Sciatic nerve (tissue), 2 donors: ENCODE measurements at regions not wholly inside any gene's neighbourhood (a gene's known extent, or its start where the extent isn't known, plus 50 kb on each side); places are given as distances from the start of the nearest gene placed in this dataset.
"Not testable (repeated sequence)": the region's sequence is repeated elsewhere in the genome, so short reads cannot be mapped to it uniquely, and the experiment has no call there.

Experiments
- ATAC-seq: fragments of 200-7000 bp; cut with Tn5 transposase; one replicate; pipeline ENCODE4 v1.9.1; 2020; ENCODE audit warnings: mild to moderate bottlenecking, moderate library complexity
- DNase-seq: peaks from one replicate; pipeline ENCODE4 v3.0.0-alpha.2; 2020; ENCODE audit warnings: low spot score
- intact Hi-C: fragments of 100-400 bp; cut with DNase I; formaldehyde crosslinking; loops from one replicate; pipeline ENCODE4 v1.14.2; 2022
- donor health status: DM: no; HTN: no; CAD: no.
- donor health status: DM: no; HTN: no; CAD: no.

DNA sequence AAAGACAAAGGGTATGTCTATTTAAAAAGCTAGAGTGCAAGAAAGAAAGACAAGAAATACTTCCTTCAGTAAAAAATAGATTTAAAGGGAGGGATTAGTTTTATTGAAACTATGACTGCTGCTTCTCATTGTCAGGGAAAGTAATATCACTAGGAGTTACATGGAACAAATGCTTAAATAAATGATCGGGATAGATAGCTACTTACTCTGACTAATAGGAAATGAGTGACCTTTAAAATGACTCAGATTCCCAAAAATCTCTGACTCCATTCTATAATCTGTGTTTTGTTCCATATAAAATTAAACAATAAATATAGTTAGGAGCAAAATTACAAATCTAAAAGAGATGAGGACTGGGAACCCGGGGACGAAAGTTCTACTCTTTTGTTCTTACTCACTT lies 669.3 kb downstream of the NR4A2 start:
- intact Hi-C loops: no loop called here
- ATAC-seq: no peak

DNA sequence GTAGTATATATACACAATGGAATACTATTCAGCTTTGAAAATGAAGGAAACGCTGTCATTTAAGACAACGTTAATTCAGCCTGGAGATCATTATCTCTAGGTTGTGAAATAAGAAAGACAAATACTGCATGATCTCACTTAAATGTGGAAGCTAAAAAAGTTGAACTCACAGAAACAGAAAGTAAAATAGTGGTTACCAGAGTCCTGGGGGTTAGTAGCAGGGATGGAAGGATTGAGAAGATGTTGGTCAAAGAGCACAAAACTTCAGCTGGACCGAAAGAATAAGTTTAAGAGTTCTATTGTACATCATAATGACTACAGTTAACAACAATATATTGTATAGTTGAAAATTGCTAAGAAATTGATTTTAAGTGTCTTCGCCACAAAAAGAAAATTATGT lies 670.3 kb downstream of the NR4A2 start:
- intact Hi-C loops: no loop called here
- ATAC-seq: no peak

More for the DNA sequence above, 669.3 kb downstream of the NR4A2 start:
- no peak for DNase-seq

GRCh38 chr2:155653176-155653575 lies 679.3 kb downstream of the NR4A2 start:
- intact Hi-C loops: no loop called here
- DNase-seq (no peak), ATAC-seq (no peak)

More for the DNA sequence above, 670.3 kb downstream of the NR4A2 start:
- no peak for DNase-seq

GRCh38 chr2:155651851-155652250 lies 680.7 kb downstream of the NR4A2 start:
- intact Hi-C loops: no loop called here
- no peak for ATAC-seq
- DNase-seq: no peak

GRCh38 chr2:155645791-155646190 lies 686.7 kb downstream of the NR4A2 start:
- intact Hi-C loops: no loop called here
- DNase-seq (no peak), ATAC-seq (no peak)

DNA sequence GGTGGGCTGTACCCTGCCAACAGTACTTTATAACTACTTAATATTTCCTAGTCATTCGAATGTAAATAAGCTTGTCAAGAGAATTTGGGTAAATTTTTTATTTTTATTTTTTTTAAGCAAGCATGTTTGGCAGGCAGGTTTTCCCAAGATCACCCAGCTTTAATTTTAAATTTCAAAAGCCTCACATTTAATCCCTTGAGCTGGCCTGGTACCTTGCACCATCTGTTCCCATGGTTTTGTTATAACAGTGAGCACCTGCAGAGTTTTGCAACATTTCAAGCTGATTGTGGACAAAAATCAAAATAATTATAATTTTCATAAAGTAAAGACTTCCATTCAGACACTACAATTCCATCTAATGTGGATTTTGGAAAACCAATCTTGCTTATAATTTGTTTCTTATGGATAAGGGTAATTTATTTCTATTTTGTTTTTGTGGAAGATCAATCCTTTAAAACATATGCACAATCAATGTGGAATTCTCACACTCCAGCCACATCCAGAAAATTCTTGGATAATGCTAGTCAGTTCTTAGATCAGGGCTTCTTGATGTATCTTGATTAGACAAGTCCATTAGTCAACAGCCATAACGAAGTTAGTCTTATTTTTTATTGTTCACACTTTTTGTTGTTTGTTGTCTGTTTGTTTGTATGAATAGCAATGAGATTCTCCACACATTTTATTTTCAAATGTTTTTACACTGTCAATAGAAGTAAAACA lies 689.3 kb downstream of the NR4A2 start:
- no peak for DNase-seq
- intact Hi-C loops: no loop called here
- no peak for ATAC-seq

DNA sequence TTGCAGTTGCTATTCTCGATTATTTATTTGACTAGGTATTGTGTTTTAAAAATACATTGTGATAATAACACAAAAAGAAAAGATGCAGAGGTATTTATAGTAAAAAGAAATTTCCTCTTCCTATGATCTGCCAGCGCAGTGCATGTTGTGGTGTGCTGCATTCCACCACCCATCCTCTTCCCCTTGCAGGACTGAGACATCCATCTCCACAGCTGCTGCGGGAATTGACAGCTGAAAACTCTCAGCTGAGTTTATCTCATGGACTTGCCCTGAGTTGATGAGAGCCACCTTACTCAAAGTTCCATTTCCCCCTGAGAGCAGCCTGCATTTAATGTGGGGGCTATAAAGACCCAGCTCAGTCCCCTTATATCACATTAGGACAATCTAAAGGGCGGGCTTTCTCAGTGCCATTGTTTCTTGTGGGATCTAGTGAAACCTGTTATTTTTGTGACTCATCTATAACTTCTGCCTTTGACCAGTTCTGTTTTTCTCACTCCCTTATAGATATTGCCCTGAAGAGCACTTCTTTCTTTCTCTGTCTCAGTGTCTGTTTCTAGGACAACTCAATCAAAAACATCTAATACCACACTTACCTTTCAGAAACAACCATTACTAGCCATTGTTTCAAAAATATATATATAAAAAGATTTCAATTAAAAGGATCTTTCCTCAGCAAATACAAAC lies 698.5 kb downstream of the NR4A2 start:
- no peak for DNase-seq
- ATAC-seq: peak; percentile 60
- intact Hi-C loops: loop anchor here (5.0 kb wide), 1 partner anchor 1402 kb away; no protein-coding TSS in a partner anchor

DNA sequence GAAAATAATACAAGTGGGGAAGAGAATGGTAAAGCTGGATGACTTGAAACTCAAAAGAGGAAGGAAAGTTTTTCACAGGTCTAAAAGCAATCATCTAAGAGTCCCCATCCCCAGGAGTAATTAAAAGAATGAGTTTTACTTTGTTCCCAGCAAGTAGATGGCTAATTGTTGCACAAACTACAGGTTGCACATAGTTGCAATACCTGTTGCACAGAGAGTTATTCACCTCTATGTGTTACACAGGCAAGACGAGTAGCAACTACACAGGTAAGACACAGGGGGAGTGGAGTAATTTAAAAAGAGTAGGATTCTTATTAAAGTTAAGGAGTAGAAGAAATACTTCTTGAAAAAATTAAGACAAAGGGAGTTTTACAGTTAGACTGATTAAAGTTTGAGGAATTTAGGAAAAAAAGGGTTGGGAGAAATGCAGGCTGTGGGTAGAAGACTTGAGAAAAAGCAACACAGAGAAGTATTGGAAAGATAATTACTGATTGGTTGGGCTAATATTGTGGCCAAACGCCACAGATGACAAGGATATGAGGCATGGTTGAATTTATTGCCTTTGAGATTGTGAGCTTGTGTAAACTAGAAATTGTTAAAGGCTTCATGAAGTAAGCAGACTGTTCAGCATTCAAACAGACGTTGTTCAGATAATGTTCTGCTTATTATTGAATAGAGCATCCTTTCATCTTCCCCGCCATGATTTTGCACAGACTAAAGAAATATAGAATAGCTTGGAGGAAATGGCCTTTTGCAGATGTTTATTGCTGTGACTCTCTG lies 699.3 kb downstream of the NR4A2 start:
- DNase-seq: no peak
- intact Hi-C loops: loop anchor here (5.0 kb wide), 1 partner anchor 1401 kb away; no protein-coding TSS in a partner anchor

DNA sequence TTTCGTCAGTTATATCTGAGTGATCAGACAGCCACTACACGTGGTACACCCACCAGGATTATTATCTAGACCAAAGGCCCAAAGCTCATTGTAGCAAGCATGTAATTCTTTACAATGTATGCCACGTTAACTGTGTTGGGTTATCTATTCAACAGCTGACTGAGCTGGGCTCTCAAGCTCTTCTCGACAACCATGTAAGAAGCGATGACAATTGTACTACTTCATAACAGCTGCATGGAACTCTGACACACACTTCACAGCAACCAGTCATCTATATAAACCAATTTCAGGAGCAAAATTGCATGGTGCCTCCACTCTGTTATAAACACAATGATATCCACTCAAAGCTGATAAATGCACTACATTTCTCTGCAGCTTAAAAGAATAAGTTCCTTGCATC lies 701.8 kb downstream of the NR4A2 start:
- DNase-seq (no peak), ATAC-seq (no peak)
- intact Hi-C loops: loop anchor here (5.0 kb wide), 1 partner anchor 1398 kb away; no protein-coding TSS in a partner anchor

More for the DNA sequence above, 699.3 kb downstream of the NR4A2 start:
- ATAC-seq: no peak

GRCh38 chr2:155622443-155622842 lies 710.1 kb downstream of the NR4A2 start:
- ATAC-seq: no peak
- intact Hi-C loops: no loop called here
- no peak for DNase-seq

- no peak for DNase-seq
- intact Hi-C loops: no loop called here
- peak; percentile 32 for ATAC-seq
These were observed 731.4 kb downstream of the NR4A2 start for GRCh38 chr2:155600914-155601760.

DNA sequence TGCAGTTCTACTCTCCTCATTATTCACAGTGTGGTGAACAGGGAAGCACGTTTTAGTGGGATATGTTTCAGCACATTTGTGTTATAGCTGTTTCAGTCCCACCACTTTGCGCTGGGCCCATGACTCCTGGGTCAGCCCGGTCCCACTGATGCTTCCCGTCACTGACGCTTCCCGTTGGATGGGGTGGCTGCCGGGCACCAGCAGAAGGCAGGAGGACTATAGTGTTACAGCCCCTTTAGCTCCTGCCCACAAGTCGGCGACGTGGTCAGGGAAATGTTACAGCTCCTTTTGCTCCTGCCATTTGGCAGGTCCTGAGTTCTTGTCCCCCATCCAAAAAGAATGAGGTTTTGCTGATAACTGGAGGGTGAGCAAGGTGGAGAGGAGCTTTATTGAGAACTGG lies 732.2 kb downstream of the NR4A2 start:
- DNase-seq (no peak), ATAC-seq (no peak)
- intact Hi-C loops: no loop called here

DNA sequence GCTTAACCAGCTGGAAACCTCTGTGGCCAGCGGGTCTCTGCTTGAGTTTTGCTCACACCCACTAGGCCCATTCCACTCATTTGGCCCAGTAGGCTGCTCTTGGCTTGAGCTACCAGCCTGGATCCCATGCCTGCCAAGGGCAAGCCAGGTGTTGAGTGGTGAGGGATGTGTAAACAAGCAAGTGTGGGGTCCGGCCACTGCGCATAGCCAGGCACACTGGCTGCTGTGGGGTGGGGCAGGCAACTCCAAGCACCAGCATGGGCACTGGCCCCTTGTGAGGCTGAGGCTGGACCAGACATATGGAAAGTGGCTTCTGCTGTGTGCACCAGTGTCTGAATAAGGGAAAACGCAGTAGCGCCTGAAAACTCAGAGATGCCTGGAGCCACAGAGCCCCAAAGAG lies 732.7 kb downstream of the NR4A2 start:
- ATAC-seq (no peak), DNase-seq (no peak)
- intact Hi-C loops: no loop called here

DNA sequence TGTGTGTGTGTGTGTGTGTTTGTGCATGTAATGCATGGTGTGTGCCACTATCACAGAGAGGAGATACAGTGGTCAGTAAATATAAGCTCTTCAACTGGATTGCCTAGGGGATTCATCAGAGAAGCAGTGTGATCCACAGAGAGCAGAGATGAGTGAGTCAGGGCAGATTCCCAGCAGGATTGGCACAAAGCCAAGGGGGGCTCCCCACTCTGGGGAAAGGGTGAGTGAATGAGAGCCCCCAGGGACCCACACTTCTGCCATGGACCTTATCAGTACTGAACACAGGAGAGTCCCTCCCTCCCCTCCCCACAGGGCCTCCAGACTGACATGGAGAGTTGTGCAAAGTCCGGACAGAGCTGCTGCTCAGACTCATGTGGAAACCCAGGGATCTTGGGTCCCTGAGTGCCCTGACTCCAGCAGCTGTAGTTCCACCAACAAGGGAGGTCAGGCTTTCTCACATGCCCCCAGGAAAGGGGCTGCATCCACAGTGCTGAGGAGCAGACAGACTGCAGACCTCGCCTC lies 748.8 kb downstream of the NR4A2 start:
- no peak for ATAC-seq

DNA sequence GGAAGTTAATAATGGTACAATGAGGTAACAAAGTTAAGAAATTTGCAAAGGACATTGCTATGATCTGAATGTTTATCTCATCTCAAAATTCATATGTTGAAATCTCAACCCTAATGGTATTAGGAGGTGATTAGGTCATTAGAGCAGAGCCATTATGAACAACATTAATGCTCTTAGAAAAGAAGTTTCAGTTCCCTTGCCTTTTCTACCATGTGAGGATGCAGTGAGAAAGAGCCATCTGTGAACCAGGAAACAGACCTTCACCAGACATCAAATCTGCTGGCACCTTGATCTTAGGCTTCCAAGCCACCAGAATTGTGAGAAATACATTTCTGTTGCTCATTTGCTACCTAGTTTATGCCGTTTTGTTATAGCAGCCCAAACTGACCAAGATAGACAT lies 757.6 kb downstream of the NR4A2 start:
- no peak for ATAC-seq
- intact Hi-C loops: no loop called here
- DNase-seq: no peak

More for the DNA sequence above, 748.8 kb downstream of the NR4A2 start:
- intact Hi-C loops: no loop called here
- DNase-seq: no peak

- intact Hi-C loops: no loop called here
- no peak for DNase-seq
- no peak for ATAC-seq
These were observed 785.0 kb downstream of the NR4A2 start for GRCh38 chr2:155547571-155547970.

DNA sequence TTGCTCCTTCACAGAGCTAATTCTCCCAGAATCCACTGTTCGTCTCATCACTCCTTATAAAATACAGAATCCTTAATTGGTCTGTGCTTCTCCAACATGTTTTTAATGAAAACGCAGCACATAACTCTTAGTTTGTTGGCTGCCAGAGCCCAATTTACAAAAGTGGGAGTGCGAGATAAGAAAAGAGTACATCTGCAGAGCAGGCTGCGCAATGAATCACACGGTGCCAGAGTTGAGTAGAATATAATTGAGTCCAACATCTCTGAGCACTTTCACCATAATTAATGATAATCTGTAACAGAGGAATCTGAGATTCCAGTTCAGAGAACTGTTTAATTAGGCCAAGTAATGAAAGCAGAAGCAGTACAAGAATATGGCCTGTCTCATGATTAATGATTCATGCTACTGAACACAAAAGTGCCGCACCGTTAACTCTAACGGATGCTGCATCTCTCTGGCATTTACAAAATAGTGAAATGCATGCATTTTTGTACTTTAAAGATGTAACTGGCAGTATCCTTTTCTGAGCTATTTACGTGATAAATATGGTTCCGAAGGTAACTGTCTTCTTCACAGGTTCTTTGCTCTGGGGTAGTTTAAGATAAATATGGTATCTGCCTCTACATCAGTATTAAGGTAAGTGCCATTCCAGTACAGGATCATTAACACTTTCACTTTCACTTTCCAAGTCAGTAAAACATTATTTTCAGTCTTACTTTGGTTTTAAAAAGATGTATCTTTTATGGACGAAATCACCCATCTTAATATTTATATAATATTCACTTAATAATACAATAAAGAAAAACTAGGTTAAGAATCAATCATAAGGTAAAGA lies 785.6 kb downstream of the NR4A2 start:
- ATAC-seq (no peak), DNase-seq (no peak)
- intact Hi-C loops: no loop called here

- intact Hi-C loops, DNase-seq, ATAC-seq: not testable (repeated sequence)
These were observed 793.5 kb downstream of the NR4A2 start for GRCh38 chr2:155539028-155539427.
